C1 segment of cervical spinal cord (tissue), 14 donors: ENCODE measurements at regions not wholly inside any gene's neighbourhood (a gene's known extent, or its start where the extent isn't known, plus 50 kb on each side); places are given as distances from the start of the nearest gene placed in this dataset.

ENCODE experiments used
- DNase-seq, 14 donors: peaks; one replicate each; lab custom pipeline; 2025; lab: John Stamatoyannopoulos, UW

GRCh38 chr3:18835021-18835420 lies 313.3 kb upstream of the KCNH8 start:
- DNase-seq = no peak

GRCh38 chr3:18830087-18830486 lies 318.2 kb upstream of the KCNH8 start:
- DNase-seq = no peak

DNA sequence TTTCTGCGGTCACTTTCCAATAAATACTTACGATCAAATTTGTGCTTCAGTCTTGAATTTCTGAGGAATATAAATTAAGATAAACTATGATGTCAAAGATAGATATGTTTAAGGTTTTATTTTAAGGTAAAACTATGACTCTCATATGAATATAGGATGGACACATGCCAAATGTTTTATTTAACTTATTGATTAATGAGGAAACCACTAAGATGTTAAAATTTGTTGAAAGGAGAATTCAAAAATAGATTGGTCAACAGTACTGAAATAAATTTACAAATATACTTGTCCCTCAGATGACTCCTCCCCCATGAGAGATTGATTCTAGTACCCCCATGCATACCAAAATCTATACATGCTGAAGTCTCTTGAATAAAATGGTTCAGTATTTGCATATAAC lies 319.7 kb upstream of the KCNH8 start:
- no peak for DNase-seq

DNA sequence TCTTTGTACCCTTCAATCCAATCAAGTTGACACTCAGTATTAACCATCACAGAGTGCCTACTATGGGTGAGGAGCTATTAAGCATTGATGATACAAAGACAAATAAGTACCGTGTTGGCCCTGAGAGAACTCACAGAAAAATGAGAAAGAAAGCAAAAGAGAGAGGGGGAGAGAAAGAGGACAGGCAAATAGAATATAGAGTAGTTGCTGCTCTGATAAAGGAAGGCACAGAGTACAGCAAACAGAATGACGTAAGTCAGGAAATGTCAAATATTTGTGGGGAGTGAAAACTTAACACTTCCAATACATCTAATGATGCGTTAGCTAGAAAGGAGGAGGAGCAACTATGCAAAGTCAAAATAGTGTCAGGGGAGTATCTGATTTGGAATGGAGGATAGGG lies 320.6 kb upstream of the KCNH8 start:
- no peak for DNase-seq

GRCh38 chr3:18825665-18826064 lies 322.6 kb upstream of the KCNH8 start:
- no peak for DNase-seq

DNA sequence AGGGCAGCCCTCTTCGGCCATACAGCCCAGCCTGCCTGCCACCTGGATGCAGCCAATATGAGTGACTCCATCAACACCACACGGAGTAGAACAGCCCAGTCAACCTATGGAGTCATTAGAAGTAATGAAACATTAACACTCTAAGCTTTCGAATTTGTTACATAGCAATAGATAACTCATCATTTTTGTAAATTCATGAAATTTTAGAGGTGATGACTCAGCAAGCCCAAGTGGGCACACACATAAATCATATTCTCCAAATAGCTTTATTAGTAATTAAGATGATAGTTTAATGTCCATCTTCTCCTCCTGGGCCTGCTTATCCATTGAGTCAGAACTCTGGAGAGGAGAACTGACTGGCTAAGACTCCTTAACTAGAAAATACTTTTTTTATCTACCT lies 335.0 kb upstream of the KCNH8 start:
- no peak for DNase-seq

DNA sequence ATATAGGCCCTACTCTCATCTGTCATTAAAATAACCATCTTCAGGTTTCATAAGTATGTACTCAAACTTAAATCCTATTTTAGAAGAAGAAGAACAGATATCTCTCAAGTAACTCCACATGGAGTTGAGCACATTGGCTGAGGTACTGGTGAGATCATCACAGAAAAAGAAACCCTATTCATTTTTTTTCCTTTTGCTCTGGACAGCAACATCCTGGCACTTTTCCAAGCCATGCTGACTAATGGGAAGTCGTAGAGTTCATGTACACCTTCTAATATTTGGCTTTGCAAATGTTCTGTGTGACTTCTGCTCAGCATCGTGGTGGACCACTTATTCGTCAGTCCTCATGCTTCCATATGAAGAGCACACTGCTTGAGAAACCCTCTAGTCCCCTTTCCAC lies 336.0 kb upstream of the KCNH8 start:
- DNase-seq = no peak

DNA sequence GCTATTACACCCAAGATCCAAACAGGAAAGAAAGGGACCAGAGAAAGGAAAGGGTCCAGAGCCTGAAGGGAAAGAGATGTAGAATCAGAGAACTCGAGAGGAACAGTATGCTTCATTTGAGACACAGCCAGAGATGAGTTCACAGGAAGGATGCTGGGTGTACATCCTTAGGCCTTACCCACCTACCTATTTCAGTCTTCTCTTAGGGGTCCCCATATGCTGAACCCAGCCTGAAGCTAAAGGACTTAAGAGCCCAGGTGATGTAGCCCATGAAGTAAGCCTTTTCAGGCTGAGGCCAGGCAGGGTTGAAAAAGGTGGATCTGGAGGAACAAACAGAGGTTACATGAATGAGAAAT lies 338.0 kb upstream of the KCNH8 start:
- DNase-seq = no peak

DNA sequence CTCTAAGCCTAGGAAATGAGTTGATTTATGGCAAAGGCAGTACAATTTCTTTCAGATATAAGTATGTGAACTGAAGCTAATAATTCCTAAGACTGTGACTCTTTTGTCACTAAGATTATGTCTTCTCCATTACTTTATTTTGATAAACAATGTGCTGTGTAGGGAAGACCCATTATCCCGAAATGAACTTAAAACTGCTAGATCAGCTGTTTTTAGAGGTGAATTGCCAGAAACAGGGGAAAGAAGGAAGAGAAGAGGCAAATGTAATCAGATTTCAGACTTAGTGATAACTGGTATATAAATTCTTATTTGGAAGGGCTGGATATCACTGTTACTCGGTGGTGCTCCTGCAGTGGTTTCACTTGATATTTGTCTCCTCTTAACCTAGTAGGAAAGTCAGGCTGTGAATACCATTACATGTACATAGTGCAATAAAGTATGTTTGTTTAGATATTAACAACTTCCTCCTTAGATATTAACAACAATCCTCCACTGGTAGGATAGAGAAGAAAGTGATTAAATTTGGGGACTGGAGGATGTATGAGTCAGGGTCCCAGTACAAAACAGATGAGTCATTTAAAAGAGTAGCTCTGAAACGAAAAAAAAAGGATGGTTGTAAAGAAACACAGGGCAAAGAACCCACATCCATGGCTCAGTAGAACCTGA lies 338.5 kb upstream of the KCNH8 start:
- DNase-seq = no peak

- no peak for DNase-seq
Observed at GRCh38 chr3:18808429-18808828, 339.9 kb upstream of the KCNH8 start.

GRCh38 chr3:18807593-18807992 lies 340.7 kb upstream of the KCNH8 start:
- no peak for DNase-seq

DNA sequence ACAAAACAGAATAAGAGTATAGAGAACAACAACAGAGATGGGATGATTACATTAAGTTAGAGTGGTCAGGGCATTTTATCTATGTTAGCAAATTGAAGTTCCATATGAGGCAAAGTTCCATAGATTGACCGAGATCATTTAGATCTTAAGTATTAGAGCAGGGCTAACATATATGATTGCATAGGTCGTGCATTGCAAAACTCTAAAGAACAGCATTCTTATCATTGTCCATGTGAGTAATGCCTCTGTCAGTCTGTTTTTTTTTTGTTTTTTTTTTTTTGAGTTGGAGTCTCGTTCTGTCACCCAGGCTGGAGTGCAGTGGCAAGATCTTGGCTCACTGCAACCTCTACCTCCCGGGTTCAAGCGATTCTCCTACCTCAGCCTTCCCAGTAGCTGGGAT lies 341.7 kb upstream of the KCNH8 start:
- no peak for DNase-seq

GRCh38 chr3:18797378-18797777 lies 350.9 kb upstream of the KCNH8 start:
- DNase-seq = no peak

GRCh38 chr3:18795078-18795477 lies 353.2 kb upstream of the KCNH8 start:
- DNase-seq = no peak

- no peak for DNase-seq
Observed at GRCh38 chr3:18791752-18792151, 356.6 kb upstream of the KCNH8 start.

- DNase-seq = no peak
Observed at GRCh38 chr3:18791182-18791581, 357.1 kb upstream of the KCNH8 start.

GRCh38 chr3:18790384-18790783 lies 357.9 kb upstream of the KCNH8 start:
- DNase-seq = no peak

GRCh38 chr3:18789734-18790133 lies 358.6 kb upstream of the KCNH8 start:
- no peak for DNase-seq

GRCh38 chr3:18787441-18787840 lies 360.9 kb upstream of the KCNH8 start:
- no peak for DNase-seq

DNA sequence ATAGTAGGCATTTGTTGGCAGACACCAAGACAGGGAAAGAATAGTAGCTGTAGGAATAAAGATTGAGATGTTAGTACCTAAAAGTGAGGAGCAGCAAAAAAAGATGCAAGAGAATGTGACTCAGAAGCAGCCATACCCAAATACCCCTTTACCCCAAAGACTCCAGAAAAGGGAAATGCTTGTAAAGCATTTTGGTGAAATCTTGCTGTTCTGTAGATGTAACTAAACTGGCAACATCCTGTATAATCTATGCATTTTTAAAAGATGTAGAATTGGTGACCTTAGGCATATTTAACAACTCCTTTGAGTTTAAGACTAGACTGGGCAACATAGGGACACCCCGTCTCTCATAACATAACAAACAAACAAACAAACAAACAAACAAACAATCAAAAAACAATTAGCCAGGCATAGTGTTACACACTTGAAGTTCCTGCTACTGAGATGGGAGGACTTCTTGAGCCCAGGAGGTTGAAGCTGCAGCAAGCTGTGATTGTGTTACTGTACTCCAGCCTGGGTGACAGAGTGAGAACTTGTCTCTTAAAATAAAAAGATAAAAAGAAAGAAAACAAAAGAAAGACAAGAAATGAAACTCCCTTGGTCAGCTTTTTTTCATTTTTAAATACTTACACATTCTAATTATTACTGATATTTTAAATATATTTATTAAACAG lies 361.5 kb upstream of the KCNH8 start:
- no peak for DNase-seq

GRCh38 chr3:18782191-18782590 lies 357.1 kb upstream of the SATB1 start:
- no peak for DNase-seq

- DNase-seq = no peak
Observed at GRCh38 chr3:18780959-18781358, 355.8 kb upstream of the SATB1 start.

GRCh38 chr3:18779704-18780103 lies 354.6 kb upstream of the SATB1 start:
- no peak for DNase-seq

GRCh38 chr3:18778598-18778997 lies 353.5 kb upstream of the SATB1 start:
- no peak for DNase-seq
